GM12891 (cell line): ENCODE measurements at regions not wholly inside any gene's neighbourhood (a gene's known extent, or its start where the extent isn't known, plus 50 kb on each side); places are given as distances from the start of the nearest gene placed in this dataset.

Source experiments
- PAX5 ChIP-seq: IDR thresholded peaks from 2 replicates; pipeline ENCODE4 v1.6.1; 2011; ENCODE audit warnings: low read length, moderate library complexity, mild to moderate bottlenecking; ENCODE audit not compliant: insufficient read depth, severe bottlenecking
- POLR2A ChIP-seq: IDR thresholded peaks from 2 replicates; pipeline ENCODE4 v1.6.1; 2011; ENCODE audit warnings: low read depth, low read length, control low read depth
- POLR2AphosphoS5 ChIP-seq: IDR thresholded peaks from 2 replicates; pipeline ENCODE4 v1.6.1; 2011; ENCODE audit warnings: low read depth, low read length, control low read depth
- POU2F2 ChIP-seq: IDR thresholded peaks from 2 replicates; pipeline ENCODE4 v1.6.1; 2011; ENCODE audit warnings: low read depth, mild to moderate bottlenecking, control low read depth, low read length, moderate library complexity
- SPI1 ChIP-seq: IDR thresholded peaks from 2 replicates; pipeline ENCODE4 v1.6.1; 2011; ENCODE audit warnings: low read depth, low read length, control low read depth
- TAF1 ChIP-seq: IDR thresholded peaks from 2 replicates; pipeline ENCODE4 v1.6.1; 2011; ENCODE audit warnings: low read depth, low read length, control low read depth

GRCh38 chr4:96052827-96053226 lies 212.9 kb downstream of the PDHA2 start:
- TF ChIP-seq POLR2AphosphoS5: no peak
- no peak for TF ChIP-seq POLR2A
- TF ChIP-seq SPI1: no peak
- no peak for TF ChIP-seq TAF1
- TF ChIP-seq POU2F2: no peak
- TF ChIP-seq PAX5: no peak
